Anterior cingulate cortex (tissue), 58 donors: ENCODE measurements at regions not wholly inside any gene's neighbourhood (a gene's known extent, or its start where the extent isn't known, plus 50 kb on each side); places are given as distances from the start of the nearest gene placed in this dataset.
A peak's percentile ranks its signal among the peaks of the same experiment; 100 is the strongest.
"Not testable (repeated sequence)": the region's sequence is repeated elsewhere in the genome, so short reads cannot be mapped to it uniquely, and the experiment has no call there.

ENCODE experiments used
- DNase-seq, 58 donors: peaks; one replicate each; lab custom pipeline; 2025; lab: John Stamatoyannopoulos, UW

DNA sequence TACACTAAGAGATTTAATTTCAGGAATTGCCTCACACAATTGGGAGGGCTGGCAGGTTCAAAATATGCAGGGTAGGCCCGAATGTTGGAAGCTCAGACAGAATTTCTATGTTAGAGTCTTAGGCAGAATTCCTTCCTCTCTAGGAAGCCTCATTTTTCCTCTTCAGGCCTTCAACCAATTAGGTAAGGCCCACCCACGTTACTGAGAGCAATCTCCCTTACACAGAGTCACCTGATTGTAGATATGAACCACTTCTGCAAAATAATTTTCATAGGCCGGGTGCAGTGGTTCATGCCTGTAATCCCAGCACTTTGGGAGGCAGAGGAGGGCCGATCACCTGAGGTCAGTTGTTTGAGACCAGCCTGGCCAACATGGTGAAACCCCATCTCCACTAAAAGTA lies 50.2 kb upstream of the HIVEP1 start:
- DNase-seq, result no peak

DNA sequence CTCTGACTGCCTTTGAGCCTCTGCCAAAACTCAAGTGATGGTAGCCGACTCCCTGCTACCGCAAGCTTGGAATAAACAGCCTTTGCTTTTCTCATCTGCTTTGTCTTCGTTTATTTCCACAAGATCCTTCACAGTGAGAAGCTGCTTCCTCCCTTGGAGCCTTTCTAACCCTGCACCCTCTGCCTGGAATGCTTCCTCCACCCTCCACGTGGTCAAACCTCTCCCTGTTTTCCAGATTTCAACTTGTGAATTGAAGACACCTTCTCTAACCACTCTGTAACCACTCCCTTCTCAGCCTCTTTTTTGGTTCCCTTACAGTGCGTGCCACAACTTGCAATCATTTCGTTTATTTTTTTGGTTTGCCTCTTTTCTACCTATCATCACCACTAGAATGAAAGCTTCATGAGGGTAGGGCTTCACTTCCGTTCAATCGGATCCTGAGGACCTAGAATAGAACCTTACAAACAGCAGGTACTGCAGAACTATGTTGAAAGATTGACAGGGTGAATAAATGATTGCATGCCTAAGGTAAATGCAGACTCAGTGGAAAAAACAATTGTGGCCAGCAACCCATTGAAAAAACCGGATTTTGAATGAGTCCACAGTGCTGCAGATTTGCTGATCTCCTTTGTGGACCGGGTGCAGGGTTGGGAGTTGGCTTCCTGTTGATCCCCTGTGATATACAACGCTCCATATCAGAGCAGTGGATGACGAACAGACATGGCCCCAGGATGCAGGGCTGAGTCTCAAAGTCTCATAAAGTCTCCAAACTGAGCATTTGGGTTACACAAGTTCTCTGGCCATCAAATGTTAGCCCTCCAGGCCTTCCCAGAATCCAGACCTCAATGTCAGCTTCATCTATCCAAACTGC lies 51.0 kb upstream of the HIVEP1 start:
- DNase-seq, result no peak

DNA sequence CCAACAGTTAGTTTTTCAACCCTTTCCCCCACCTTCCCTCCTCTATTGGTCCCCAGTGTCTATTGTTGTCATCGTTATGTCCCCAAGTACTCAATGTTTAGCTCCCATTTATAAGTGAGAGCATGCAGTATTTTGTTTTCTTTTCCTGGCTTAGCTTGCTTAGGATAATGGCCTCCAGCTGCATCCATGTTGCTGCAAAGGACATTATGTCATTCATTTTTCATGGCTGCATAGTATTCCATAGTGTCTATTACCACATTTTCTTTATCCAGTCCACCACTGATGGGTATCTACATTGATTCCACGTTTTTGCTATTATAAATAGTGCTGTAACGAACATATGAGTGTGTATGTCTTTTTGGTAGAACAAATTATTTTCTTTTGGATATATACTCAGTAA lies 55.3 kb upstream of the HIVEP1 start:
- DNase-seq, result no peak

DNA sequence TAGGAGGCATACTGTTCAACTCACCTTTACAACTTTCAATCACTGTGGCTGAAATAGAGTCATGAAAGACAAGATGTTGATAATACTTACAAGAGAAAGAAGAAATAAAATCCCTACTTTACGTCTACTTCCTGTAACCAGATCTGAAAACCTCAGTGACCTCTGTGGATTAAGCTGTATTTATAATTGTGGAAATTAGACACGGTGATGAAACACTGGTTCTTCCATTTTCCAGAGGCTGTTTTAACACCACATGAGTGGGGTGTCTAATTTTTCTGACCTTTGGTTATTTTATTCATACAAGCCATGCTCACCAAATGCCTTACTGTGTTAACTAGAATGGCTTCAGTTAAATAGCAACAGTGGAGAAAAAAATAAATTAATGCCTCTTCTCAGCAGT lies 58.5 kb upstream of the HIVEP1 start:
- no peak for DNase-seq

DNA sequence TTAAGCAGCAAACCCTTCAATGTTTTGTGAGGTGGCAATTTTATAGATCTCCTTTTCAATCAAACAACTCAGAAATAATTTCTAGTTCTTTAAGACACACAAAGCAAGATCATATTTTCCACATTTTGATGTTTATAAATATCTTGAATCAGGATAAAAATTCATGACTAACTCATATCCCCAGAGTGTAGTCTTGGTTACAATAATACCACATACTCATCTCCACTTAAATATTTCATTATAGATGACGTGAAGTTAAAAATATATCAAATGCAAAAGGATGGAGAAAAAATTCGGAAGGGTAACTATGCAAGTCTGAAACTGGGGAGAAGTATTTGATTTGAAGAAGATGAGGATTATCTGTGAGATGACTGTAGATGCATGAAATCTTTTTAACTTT lies 59.8 kb upstream of the HIVEP1 start:
- no peak for DNase-seq

DNA sequence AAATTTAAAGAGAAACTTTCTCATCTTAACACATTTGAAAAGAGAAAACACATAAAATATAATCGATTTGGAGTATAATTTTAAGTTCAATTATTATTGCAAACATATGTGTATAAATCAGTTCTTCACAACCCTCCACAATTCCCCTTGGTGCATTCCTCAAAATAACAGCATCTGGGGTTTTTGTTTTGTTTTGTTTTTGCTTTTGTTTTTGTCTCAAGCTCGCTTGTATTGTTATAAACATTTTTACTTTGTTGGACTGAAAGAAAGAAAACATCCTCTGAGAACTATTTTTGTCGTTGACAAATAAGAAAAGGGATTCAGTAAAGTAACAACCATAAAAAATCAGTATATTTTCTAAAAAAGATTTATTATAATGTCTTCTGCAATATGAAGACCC lies 60.2 kb upstream of the HIVEP1 start:
- no peak for DNase-seq

DNA sequence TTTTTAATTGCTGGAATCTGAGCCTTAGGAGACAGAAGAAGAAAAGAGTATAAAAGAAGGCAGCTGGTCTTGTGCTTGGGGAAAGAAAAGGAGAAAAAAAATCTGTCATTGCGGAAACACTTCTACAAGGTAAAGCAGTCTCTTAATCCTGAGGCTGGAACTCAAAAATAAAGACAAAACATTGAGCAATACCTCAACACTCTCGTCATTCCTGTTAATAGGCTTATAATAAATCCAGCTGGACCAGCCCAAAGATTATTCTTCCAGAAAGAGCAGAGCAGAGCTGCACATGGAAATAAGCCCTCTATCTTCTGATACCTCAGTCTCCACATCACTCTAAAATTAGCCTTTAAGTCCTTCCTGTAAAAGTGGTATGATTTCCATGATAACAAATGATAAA lies 62.0 kb upstream of the HIVEP1 start:
- DNase-seq, result no peak

DNA sequence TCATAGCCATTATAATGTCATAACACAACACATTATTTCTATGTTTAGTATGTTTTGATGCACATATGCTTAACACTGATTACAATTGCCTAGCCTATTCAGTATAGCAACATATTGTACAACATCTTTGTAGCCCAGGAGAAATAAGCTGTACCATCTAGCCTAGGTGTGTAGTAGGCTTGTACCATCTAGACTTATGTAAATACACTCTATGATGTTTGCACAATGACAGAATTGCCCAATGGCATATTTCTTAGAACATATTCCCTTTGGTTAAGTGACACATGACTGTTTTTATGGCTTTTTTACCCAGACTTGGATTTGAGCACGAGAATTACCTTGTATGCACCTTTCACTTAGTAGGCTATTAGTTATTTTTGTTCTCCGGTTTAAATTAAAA lies 64.5 kb upstream of the HIVEP1 start:
- DNase-seq, result no peak

DNA sequence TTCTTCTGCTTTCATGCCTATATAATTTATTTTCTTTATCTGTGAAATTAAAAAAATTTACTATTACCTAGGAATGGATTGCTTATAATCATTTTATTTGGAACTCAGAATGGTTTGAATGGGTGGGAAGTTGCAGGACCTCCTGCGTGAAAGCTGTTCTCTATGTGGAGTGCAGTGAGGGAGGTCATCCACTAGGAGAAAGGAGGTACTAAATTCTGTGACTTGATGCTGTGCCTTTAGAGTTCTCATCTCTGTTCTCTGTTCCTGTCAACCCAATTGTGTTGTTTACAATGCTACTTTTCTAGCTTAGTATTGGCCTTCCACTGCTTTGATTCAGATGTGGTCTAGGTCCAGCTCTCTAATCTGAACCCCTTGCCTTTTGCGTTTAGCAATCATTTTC lies 65.0 kb upstream of the HIVEP1 start:
- DNase-seq, result no peak

DNA sequence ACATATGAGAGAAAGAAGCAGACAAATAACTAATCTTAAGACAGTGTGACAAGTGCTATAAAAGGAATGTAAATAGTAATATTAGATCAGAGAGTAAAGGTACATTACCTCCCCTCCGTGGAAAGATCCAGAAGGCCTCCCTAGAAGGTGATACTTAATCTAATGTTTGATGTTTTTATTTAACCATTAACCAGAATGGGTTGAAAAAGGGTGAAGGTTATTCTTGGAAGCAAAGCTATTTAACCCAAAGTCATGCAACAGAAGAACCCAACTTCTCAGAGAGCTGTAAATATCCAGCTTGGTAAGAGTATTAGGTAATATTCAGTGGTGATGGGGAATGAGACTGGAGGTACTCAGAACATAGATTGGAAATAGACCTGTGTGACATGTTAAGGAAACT lies 68.0 kb upstream of the HIVEP1 start:
- DNase-seq, result no peak

DNA sequence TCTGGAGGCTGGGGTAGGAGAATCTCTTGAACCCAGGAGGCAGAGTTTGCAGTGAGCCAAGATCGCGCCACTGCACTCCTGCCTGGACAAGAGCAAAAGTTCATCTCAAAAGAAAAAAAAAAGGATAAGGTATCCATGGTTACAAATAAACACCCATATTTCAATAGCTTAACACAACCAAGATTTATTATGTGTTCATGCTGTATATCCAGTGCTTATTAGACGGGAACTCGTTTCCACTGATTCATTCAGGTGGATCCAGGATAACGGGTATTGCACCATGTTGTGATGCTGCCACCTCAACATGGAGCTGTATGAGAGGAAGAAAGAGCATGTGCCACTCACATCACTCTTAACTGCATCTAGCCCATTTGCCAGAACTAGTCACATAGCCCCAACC lies 69.1 kb upstream of the HIVEP1 start:
- no peak for DNase-seq

DNA sequence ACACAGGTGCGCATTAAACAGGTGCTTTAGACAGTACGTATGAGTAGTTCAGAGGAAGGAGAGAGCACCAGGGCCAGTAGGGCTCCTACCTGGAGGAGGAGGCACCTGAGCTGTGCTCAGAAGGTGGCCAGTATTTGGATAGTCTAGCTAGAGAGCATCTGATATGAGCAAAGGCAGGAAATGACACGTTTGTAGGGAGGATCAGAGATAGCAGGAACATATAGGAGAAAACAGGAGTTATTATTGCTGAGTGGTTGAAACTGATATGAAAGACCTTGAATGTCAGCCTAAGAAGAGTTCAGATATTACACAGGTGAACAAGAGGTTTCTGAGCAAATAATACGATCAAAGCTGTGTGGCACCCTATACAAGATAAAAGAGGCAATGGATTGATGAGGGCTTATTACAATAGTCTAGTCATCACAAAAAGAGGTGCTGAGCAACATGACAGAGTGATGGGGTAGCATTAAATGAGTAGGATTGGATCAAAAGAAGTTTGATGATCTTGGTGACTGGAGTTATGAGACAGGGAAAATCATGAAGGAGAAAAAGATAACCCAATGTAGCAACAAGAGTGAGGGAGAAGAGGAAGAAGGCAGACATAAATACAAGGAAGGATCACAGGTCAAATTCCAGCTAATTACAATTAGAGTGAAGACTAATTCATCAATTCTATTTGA lies 69.8 kb upstream of the HIVEP1 start:
- no peak for DNase-seq

DNA sequence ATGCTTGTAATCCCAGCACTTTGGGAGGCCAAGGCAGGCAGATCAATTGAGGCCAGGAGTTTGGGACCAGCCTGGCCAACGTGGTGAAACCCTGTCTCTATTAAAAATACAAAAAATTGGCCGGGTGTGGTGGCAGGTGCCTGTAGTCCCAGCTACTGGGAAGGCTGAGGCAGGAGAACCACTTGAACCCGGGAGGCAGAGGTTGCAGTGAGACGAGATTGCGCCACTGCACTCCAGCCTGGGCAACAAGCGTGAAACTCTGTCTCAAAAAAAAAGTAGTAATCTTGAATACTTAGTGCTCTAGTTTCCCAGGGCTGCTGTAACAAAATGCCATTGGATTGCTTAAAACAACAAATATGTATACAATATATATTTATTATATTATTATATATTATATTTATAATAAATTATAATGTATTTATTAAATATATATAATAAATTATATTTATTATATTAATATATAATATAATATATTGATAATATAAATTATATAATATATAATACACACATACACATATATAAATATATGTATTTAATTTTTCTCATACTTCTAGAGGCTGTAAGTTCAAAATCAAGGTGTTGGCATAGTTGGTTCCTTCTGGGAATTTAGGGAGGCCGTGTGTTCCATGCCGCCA lies 71.5 kb upstream of the HIVEP1 start:
- not testable (repeated sequence) for DNase-seq

DNA sequence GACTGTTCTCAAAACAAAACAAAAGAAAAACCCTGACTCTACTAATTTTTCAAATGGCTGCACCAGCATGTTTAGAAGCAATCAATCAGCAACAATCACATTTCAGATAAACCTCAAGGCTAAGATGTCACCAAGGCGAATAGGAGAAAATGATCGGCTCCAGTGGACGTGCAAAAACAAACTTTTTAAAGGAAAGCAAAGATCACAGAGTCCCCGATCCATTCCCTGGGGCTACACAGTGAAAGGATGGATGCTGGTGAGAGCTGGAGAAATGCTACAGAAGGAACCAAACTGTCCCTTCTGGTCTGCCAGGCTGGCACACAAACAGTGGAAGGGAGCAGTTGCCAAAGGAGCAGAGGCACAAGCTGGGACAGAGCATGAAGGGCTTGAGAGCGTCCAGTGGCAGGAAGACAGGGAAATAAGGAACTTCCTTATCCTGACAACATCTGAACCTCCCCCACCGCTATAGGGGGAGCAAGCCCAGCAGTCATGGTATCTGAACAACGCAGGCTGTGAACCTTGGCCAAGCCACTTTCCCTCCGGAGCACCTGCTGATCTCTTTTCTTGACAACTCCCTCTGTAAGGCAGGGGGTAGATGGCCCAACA lies 73.7 kb upstream of the HIVEP1 start:
- peak in 1 of 58 donors; percentile 4 for DNase-seq

DNA sequence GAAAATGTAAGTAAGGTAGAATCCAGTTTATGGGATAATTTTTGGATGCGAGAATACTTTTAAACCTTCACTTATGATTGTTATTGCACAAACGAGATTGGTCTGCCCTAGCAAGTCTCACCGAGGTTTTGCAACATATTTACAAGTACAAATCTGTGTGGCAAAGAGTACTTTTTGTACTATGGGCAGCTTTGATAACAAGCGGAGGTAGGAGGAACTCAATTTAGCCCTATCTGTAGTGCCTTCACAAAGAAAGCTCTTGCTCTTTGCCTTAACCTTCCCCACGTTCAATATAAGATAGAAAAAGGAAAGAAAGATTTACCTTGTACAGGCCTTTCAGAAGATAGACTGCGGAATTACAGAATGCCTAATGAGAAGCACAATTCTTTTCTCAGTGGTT lies 77.5 kb upstream of the HIVEP1 start:
- DNase-seq, result no peak

DNA sequence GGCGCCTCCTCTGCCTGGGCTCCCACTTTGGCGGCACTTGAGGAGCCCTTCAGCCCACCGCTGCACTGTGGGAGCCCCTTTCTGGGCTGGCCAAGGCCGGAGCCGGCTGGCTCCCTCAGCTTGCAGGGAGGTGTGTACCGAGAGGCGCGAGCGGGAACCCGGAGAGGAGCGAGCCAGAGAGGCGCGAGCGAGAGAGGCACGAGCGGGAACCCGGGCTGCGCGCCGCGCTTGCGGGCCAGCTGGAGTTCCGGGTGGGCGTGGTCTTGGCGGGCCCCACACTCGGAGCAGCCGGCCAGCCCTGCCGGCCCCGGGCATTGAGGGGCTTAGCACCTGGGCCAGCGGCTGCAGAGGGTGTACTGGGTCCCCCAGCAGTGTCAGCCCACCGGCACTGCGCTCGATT lies 79.2 kb upstream of the HIVEP1 start:
- DNase-seq, result not testable (repeated sequence)

DNA sequence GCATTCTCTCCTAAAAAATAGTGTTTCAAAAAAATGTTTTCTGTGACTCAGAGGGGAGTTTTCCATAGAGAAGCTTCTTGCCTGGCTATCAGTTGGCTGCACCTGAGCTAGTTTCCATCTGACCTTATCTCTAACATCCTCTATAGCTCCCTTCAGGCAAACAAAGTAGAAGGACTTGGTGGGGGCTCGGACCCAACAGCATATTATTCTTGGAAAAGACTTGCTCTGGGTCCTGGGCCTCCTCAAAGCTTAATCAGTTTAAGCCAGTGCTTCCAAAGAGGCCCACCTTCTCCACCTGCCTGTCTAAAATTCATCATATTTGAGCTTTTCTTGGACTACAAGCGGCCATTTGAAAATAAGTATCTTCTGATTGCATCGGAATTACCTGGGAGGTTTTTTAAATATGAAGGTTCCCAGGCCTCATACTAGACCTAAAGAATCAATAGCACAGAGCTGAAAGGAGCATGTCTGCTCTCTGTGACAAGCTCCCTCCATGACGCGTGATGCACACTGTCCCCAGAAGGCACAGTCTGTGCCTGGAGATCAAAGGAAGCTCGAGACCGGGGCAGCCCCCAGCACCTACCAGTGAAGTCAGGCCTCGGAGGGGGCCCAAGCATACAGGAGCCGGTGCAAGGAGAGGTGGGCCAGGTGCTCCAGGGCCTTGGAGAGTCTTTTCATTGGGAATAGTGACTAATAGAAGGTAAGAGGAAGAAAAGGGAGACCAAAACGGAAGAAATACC lies 80.6 kb upstream of the HIVEP1 start:
- DNase-seq, result no peak

DNA sequence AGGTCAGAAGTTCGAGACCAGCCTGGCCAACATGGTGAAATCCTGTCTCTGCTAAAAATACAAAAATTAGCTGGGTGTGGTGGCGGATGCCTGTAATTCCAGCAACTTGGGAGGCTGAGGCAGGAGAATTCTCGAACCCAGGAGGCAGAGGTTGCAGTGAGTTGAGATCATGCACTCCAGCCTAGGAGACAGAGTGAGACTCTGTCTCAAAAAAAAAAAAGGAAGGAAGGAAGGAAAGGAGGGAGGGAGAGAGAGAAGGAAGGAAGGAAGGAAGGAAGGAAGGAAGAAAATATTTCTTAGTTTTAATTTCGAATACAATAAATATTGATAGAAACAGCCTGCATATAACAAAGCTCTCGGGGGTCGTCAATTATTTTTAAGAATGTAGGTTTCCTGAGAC lies 81.3 kb upstream of the HIVEP1 start:
- not testable (repeated sequence) for DNase-seq

DNA sequence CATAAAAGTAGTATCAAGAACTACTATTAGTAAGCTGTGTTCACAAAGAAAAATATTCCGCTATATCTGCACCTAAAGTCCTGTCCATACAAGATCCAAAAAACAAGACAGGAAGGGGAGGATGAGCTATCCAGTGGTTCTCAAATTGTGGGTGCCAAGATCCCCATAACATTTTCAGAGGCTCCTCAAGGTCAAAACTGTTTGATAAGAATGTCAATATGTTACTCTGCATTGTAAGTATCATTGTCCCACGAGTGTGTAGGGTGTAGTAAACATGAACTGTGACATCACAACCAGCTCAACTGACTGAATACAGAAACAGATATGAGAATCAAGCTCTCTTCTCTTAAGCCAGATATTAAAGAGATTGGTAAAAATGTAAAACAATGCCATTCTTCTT lies 81.9 kb upstream of the HIVEP1 start:
- DNase-seq, result no peak

DNA sequence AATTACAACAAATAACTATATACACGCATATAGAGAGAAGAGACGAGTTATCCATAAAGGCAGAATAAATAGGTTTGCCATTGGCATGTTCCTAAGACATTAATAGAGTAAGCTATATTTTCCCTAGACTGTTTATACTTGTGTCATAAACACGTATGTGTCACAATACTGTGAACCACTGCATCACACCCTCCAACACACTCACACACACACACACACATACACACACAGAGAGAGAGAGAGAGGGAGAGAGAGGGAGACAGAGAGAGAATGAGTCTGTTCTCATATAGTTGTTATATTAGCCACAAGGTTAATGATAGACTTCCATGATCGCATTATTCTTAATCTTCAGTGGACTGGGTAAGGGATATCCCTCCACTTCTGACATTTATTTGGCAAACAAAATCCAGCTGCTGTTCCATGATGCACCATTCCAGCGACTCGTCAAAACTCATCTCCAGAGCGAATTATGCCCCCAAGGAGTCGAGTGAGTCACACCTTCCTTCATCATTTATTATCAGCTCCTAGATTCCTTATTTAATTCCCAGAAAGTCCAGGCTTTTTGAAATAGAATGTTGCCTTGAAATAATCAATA lies 82.8 kb upstream of the HIVEP1 start:
- DNase-seq, result no peak
